ENCODE measurements at regions not wholly inside any gene's neighbourhood (a gene's known extent, or its start where the extent isn't known, plus 50 kb on each side); places are given as distances from the start of the nearest gene placed in this dataset.

GRCh38 chr9:28004900-28005299, 431.6 kb upstream of the C9orf72 start:
- FAIRE-seq (no peak), DNase-seq (ENCODE audit: low read depth, low spot score) (no peak)
- Histone ChIP-seq H3K79me2 (ENCODE audit: control insufficient read depth, insufficient read depth, low read length) (no peaks in the 10 kb centered on the region), H3K27me3 (ENCODE audit: control insufficient read depth, extremely low read depth, insufficient read depth, low read length) (no peaks in the 10 kb centered on the region), H3K9ac (ENCODE audit: control insufficient read depth, extremely low read depth, insufficient read depth, low read length) (no peak overlapping the region), H3K36me3 (ENCODE audit: control insufficient read depth in 2 of 2, extremely low read depth in 1 of 2, insufficient read depth in 2 of 2, low read length in 2 of 2) (no peaks in the 10 kb centered on the region), H2AFZ (ENCODE audit: control insufficient read depth, low read length) (no peak overlapping the region), H3K4me3 (ENCODE audit: control insufficient read depth in 2 of 3, extremely low read depth in 1 of 3, insufficient read depth in 2 of 3, low read depth in 1 of 3, low read length in 3 of 3) (no peak overlapping the region), H3K4me1 (ENCODE audit: control insufficient read depth, extremely low read depth, insufficient read depth, low read length) (no peaks in the 10 kb centered on the region), H4K20me1 (ENCODE audit: control insufficient read depth, extremely low read depth, insufficient read depth, low read length) (no peaks in the 10 kb centered on the region), H3K27ac (ENCODE audit: control insufficient read depth, insufficient read depth, low read length) (no peak overlapping the region), H3K9me3 (ENCODE audit: control insufficient read depth, low read depth, low read length) (no peaks in the 10 kb centered on the region), H3K9me1 (ENCODE audit: control insufficient read depth, extremely low read depth, insufficient read depth, low read length) (no peaks in the 10 kb centered on the region), H3K4me2 (ENCODE audit: control insufficient read depth, extremely low read depth, insufficient read depth, low read depth, low read length) (no peak overlapping the region)
- dilution Hi-C loops (cut with MboI; ENCODE audit: extremely low pct_ligation_motif_present, low sequenced_read_pairs), result no loop called here
- no peak for TF ChIP-seq EZH2 (IDR thresholded peaks at IDR 0.05; ENCODE audit: low read length)
- TF ChIP-seq CTCF (optimal IDR thresholded peaks at IDR 0.05 in 1 of 3, IDR thresholded peaks at IDR 0.05 in 1 of 3, conservative IDR thresholded peaks at IDR 0.05 in 1 of 3; ENCODE audit: extremely low read depth in 1 of 3, insufficient read depth in 2 of 3, low read length in 3 of 3), result no peak

DNA sequence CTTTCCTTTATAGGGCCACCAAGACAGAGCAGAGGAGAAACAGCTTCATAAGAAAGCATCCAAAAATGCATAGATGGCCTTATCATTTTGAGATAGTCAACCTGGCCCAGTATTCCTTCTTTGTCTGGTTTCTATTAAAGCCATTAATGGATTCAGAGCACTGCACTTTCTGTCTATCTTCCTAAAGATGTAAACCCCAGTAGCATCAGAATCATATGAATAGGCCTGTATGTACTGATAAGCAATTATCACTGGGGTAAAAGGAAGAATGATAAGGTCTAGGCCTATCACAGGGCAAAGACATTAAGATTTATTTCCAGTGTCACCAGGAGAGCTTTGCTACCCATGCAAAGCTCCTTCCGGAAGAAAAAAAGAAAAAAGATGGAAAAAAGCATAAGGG, 432.5 kb upstream of the C9orf72 start:
- Histone ChIP-seq H3K27me3 (ENCODE audit: control insufficient read depth, extremely low read depth, insufficient read depth, low read length) (no peaks in the 10 kb centered on the region), H3K9me1 (ENCODE audit: control insufficient read depth, extremely low read depth, insufficient read depth, low read length) (no peaks in the 10 kb centered on the region), H3K9ac (ENCODE audit: control insufficient read depth, extremely low read depth, insufficient read depth, low read length) (no peak overlapping the region), H3K27ac (ENCODE audit: control insufficient read depth, insufficient read depth, low read length) (no peak overlapping the region), H2AFZ (ENCODE audit: control insufficient read depth, low read length) (no peak overlapping the region), H3K36me3 (ENCODE audit: control insufficient read depth in 2 of 2, extremely low read depth in 1 of 2, insufficient read depth in 2 of 2, low read length in 2 of 2) (no peaks in the 10 kb centered on the region), H3K79me2 (ENCODE audit: control insufficient read depth, insufficient read depth, low read length) (no peaks in the 10 kb centered on the region), H4K20me1 (ENCODE audit: control insufficient read depth, extremely low read depth, insufficient read depth, low read length) (no peaks in the 10 kb centered on the region), H3K4me3 (ENCODE audit: control insufficient read depth in 2 of 3, extremely low read depth in 1 of 3, insufficient read depth in 2 of 3, low read depth in 1 of 3, low read length in 3 of 3) (no peak overlapping the region), H3K9me3 (ENCODE audit: control insufficient read depth, low read depth, low read length) (no peaks in the 10 kb centered on the region), H3K4me2 (ENCODE audit: control insufficient read depth, extremely low read depth, insufficient read depth, low read depth, low read length) (no peak overlapping the region), H3K4me1 (ENCODE audit: control insufficient read depth, extremely low read depth, insufficient read depth, low read length) (no peaks in the 10 kb centered on the region)
- DNase-seq (ENCODE audit: low read depth, low spot score) (no peak), FAIRE-seq (no peak)
- dilution Hi-C loops (cut with MboI; ENCODE audit: extremely low pct_ligation_motif_present, low sequenced_read_pairs), result no loop called here
- TF ChIP-seq CTCF (optimal IDR thresholded peaks at IDR 0.05 in 1 of 3, IDR thresholded peaks at IDR 0.05 in 1 of 3, conservative IDR thresholded peaks at IDR 0.05 in 1 of 3; ENCODE audit: extremely low read depth in 1 of 3, insufficient read depth in 2 of 3, low read length in 3 of 3), result no peak
- TF ChIP-seq EZH2 (IDR thresholded peaks at IDR 0.05; ENCODE audit: low read length), result no peak

Measured in keratinocyte (primary cell).